T47D (cell line): ENCODE measurements at regions not wholly inside any gene's neighbourhood (a gene's known extent, or its start where the extent isn't known, plus 50 kb on each side); places are given as distances from the start of the nearest gene placed in this dataset.
A peak's percentile ranks its signal among the peaks of the same experiment; 100 is the strongest.

Source experiments
- DNase-seq, 2 experiments: peaks; one replicate each; pipeline versions ENCODE4 v3.0.0 to v3.0.0-alpha.2; 2011 to 2012; ENCODE audit warnings: low read depth in 1 of 2, low spot score in 1 of 2
- JUND ChIP-seq: IDR thresholded peaks from 2 replicates; pipeline ENCODE4 v1.6.1; 2012; ENCODE audit warnings: low read depth
- in situ Hi-C: cut with HindIII; loops from 2 replicates; pipeline ENCODE4 v1.10.0; 2016; ENCODE audit warnings: low sequenced_read_pairs, low pct_unique_long_range_greater_than_20kb

- no peak for DNase-seq
- in situ Hi-C loops, result no loop called here
- no peak for TF ChIP-seq JUND
These were observed 75.9 kb upstream of the ATP8A1 start for GRCh38 chr4:42732776-42733175.

- in situ Hi-C loops, result no loop called here
- no peak for DNase-seq
- no peak for TF ChIP-seq JUND
These were observed 72.8 kb upstream of the ATP8A1 start for GRCh38 chr4:42729505-42730237.

GRCh38 chr4:42724451-42724850 lies 67.5 kb upstream of the ATP8A1 start:
- no peak for DNase-seq
- in situ Hi-C loops, result no loop called here
- TF ChIP-seq JUND, result no peak

DNA sequence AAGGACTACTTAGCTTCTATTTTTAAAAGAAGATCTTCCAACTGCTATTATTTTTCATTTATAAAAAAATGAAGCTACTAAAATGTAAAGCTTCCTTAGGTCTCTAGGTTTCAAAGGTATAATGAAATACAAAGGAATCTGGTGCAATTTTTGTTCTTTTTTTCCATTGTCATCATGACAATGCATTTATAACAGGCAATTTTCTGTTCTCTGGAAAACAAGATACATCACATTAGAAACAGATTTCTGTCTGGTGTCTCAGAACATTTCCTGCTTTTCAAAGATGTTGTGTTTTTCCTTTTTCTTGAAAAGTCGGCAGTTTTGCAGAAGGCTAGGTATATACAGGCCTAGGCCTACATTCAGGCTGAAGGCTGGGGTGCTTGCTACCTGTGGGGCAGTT lies 63.6 kb upstream of the ATP8A1 start:
- no peak for DNase-seq
- TF ChIP-seq JUND, result no peak
- in situ Hi-C loops, result no loop called here

- TF ChIP-seq JUND, result no peak
- DNase-seq, result no peak
- in situ Hi-C loops, result no loop called here
These were observed 62.4 kb upstream of the ATP8A1 start for GRCh38 chr4:42719257-42719656.

DNA sequence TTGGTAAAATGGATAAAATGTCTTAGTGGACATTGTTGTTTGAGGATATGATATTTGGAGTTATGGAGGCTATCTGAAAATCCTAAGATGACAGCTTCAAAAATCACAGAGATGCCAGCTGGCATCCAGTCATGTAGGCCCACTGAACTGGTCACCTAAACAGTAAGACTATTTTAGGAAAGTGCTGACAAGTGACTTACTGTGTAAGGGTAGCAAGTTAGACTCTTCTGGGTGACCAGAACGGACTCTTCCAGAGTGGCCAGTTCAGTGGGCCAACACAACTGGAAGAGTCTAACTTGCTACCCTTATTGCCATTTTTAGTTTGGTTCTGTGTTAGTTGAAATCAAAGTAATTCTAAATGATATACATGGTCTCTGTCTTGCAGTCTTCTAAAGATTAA lies 61.4 kb upstream of the ATP8A1 start:
- in situ Hi-C loops, result no loop called here
- TF ChIP-seq JUND, result no peak
- no peak for DNase-seq

DNA sequence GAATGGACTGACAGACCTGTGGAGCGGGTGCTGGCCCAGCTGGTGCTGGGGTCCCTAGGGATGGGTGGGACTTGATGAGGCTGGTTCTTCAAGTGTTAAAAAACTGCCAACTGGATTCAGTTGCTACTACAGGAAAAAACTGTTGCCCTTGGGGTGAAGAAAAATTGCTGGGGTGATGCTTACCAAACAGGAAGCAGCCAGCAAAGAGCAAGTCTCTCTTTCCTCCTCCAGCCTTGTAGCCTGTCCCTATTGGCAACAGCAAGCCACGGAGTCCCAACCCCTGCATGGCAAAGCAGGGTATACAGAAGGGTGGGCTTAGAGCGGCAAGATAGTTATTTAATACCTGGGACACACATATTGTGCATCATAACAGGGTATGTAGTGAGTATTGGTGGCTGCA lies 60.1 kb upstream of the ATP8A1 start:
- in situ Hi-C loops, result no loop called here
- no peak for TF ChIP-seq JUND
- DNase-seq, result no peak

DNA sequence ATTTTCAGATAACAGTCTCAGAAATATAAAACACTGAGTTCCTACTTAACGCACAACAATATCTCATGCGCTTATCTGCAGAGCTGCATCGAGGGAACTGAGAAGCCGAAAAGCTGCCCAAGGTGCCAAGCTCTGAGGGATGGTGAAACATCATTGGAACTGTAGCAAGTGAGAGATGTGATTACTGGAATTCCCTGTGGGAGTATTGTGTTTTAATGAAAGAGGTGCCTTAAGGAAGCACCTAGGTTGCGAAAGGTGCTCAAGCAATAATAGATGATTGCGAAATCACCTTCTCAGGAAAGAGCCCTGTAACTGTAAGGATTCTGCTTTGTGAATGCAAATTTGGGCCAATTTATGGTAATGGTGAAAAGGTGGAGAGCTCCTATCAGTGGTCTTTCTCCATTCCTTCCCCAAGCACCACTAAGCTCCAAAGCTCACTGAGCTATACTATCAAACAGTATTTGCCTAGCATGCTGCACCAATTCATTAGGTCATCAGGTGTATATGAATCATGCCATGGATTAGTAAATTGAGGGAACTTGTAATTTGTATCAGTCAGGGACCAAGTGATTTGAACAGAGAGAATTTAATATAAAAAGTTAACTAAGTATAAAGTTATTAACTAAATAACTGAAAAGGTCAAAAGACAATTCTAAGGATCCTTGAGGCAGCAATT lies 59.0 kb upstream of the ATP8A1 start:
- in situ Hi-C loops, result no loop called here
- DNase-seq, result peak in 1 of 2 experiments; percentile 13
- TF ChIP-seq JUND, result no peak

- TF ChIP-seq JUND, result no peak
- in situ Hi-C loops, result no loop called here
- no peak for DNase-seq
These were observed 56.5 kb upstream of the ATP8A1 start for GRCh38 chr4:42713391-42713790.

GRCh38 chr4:42712854-42713253 lies 55.9 kb upstream of the ATP8A1 start:
- in situ Hi-C loops, result no loop called here
- DNase-seq, result no peak
- no peak for TF ChIP-seq JUND

DNA sequence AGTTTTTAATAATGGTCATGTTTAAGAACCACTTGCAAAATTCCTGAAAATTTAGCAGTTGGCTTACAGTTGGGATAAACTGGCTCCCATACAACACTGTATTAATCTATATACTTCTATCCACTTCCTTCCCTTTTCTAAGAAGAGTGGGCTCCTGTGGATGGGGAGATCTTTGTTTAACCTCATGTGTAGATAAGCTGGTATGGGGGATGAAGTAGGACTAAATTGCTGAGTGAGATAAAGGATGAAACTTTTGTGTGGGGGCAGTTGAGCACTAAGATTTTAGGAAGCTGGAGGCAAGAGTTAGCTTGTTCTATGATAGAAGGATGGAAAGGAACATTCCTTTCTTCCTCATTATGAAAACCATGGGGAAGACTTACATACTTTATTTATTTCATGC lies 54.6 kb upstream of the ATP8A1 start:
- in situ Hi-C loops, result no loop called here
- no peak for TF ChIP-seq JUND
- DNase-seq, result no peak

DNA sequence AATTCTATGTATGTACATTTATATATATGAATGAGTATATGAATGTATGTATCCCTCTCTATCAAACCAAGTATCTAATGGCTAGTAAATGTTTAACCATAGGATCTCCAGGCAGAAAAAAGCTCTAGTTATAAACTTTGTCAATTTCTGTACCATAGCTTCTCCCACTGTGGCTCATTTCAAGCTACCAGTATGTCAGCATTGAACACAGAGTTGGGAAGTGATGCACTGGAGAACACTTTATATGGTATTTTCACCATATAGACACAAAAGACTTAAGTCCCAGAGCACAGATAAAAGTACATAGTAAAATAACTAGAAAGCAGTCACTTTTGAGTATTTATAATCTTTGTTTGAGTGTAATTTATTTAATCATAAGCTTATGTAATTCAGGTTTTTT lies 53.9 kb upstream of the ATP8A1 start:
- TF ChIP-seq JUND, result no peak
- no peak for DNase-seq
- in situ Hi-C loops, result no loop called here

DNA sequence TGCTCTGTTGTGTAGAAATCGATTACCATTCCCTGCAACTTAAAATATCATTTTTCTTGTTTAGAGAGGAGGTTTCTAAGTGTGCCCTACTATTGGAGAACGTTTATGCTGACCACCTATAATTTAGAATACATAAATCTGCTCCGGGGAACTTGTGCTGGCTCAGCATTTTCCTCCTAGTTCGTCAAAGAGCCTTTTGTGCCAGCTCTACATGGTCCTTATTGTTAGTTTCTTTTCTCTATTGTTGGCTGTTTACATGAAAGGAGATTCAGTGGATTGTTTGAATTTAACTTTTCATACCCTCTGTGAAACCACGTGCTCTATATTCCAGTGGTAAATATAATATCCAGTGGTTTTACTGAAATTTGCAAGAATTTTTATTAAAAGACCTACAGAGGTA lies 53.4 kb upstream of the ATP8A1 start:
- in situ Hi-C loops, result no loop called here
- DNase-seq, result no peak
- TF ChIP-seq JUND, result no peak
